ENCODE measurements at regions not wholly inside any gene's neighbourhood (a gene's known extent, or its start where the extent isn't known, plus 50 kb on each side); places are given as distances from the start of the nearest gene placed in this dataset.

- no peak for DNase-seq (ENCODE audit: low read depth in 2 of 2)
These were observed 526.9 kb downstream of the NPHP4 start for GRCh38 chr1:5465281-5465711.

DNA sequence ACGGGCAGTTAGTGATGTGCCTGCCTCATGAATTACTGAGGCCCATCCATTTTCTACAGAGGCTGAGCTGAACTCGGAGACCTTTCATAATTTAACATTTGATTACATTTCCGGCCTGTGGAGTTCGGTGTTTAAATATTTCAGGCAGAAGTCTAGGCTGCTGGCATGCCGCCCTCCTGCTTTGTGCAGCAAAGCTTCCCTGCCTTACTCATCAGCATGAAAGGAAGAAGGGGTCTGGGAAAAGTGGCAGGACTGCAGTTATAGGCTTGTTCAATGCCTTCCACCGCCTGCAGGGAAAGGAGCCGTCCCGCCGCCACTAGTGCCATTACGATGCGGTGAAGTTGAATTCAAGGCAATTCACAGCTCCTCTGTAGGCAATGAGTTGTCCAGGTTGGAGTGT, 527.9 kb downstream of the NPHP4 start:
- DNase-seq (ENCODE audit: low read depth in 2 of 2) = no peak

GRCh38 chr1:5460974-5461373, 531.3 kb downstream of the NPHP4 start:
- no peak for DNase-seq (ENCODE audit: low read depth in 2 of 2)

DNA sequence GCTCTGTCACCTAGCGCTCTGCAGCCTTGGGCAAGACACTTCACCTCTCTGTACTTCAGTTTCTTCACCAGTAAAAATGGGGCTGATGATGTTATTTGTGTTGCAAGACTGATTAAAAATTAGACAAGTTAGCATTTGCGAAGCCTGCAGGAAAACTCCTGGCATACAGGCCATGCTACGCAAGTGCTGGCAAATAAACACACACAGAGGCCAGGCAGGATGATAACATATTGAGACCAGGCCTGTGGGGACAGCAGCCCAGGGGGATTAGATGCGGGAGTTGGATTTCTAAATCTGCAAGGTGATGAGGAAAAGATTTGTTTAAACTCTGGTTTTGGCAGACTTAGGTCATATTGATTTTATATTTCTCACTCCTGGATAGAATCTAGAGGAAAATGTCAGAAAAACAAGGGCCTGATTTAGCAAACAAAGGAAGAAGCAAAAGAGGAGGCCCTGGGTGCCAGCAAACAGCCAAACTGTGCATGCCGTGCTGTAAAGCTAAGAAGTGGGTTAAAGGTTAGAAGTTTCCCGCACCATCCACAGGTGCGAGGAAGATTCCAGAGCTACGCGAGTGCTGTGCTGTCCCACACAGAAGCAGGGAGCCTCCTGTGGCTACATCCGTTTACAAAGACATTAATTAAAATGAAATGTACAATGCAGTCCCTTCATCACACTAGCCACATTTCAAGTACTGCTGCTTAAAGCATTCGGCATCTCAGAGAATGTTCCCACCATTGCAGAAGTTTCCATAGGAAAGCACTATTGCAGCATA, 532.2 kb downstream of the NPHP4 start:
- no peak for DNase-seq (ENCODE audit: low read depth in 2 of 2)

GRCh38 chr1:5458248-5458647, 534.0 kb downstream of the NPHP4 start:
- no peak for DNase-seq (ENCODE audit: low read depth in 2 of 2)

GRCh38 chr1:5456090-5456811, 536.0 kb downstream of the NPHP4 start:
- no peak for DNase-seq (ENCODE audit: low read depth in 2 of 2)

DNA sequence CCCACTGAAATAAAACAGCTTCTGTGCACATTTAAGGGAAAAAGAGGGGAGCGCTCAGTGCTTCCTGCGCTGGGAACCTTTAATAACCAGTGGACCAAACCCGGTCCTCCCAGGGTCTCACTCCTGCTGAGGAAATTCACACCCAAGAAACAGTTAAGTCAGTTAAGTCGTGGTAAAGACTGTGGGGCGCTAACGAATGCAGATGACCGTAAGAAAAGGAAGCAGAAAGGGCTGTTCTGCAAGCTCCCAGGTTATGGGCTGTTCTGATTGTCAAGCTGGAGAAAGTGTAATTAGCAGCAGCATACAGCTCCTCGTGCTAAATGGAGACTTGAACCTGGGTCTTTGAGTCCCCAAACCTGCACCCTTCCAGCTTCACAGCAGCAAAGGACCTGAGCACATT, 536.6 kb downstream of the NPHP4 start:
- no peak for DNase-seq (ENCODE audit: low read depth in 2 of 2)

- no peak for DNase-seq (ENCODE audit: low read depth in 2 of 2)
These were observed 537.2 kb downstream of the NPHP4 start for GRCh38 chr1:5455056-5455455.

DNA sequence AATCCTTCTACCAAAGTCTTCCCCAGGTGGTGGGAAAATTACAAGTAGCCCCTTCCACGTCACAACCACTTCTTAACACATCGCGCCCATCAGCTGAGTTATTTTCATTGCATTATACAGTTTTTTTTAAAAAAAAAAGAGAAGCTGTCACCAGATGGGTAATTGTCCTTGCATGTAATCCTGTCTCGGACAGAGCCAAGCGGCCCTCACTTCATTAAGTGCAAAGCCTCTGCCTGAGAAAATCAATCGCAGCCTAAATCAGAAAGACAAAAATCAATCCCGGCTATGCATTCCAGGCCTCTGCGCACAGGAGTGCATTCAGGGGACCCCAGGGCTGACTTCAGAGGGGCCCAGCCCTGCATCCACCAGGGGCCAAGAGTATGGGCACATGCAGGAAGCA, 538.9 kb downstream of the NPHP4 start:
- no peak for DNase-seq (ENCODE audit: low read depth in 2 of 2)

DNA sequence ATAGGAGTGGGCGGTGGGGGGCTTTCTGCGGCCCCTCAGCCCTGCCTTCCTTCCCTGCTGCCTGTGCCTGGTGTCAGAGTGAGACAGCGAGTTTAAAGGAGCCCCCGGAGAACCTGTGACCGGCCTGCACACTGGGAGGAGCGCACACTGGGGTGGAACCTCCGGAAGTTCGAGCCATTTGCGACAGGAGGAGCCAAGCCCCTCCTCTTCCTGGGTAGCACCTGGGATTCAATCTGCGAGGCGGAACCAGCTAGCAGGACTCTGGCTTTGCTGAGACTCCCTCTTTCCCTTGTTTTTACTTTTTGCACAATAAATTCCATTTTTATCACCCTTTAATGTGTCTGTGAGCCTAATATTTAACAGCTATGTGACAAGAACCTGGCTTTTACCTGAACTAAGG, 540.6 kb downstream of the NPHP4 start:
- DNase-seq (ENCODE audit: low read depth in 2 of 2) = no peak

GRCh38 chr1:5448486-5448885, 543.7 kb downstream of the NPHP4 start:
- no peak for DNase-seq (ENCODE audit: low read depth in 2 of 2)

GRCh38 chr1:5447503-5447960, 544.7 kb downstream of the NPHP4 start:
- no peak for DNase-seq (ENCODE audit: low read depth in 2 of 2)

- no peak for DNase-seq (ENCODE audit: low read depth in 2 of 2)
These were observed 547.8 kb downstream of the NPHP4 start for GRCh38 chr1:5444396-5444795.

GRCh38 chr1:5436808-5437207, 555.4 kb downstream of the NPHP4 start:
- DNase-seq (ENCODE audit: low read depth in 2 of 2) = no peak

DNA sequence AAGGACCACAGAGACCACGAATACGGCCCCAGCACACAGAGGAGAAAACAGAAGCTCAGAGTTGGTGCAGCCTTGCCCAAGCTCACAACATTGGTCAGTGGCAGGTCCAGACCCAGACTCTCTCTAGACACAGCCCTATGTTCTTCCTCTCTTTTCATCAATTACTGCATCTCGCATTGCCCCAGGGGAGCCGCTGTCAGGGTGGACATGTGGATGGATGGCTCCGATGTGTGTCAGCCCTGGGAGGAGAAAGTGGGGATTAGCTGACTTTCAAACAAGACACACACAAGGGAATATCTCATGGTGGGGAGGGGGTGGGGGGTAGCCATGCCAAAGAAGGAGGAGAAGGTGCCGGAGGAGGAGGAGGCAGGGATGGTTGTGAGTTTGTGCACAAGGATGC, 556.8 kb downstream of the NPHP4 start:
- DNase-seq (ENCODE audit: low read depth in 2 of 2) = no peak

- no peak for DNase-seq (ENCODE audit: low read depth in 2 of 2)
These were observed 559.8 kb downstream of the NPHP4 start for GRCh38 chr1:5432436-5432835.

DNA sequence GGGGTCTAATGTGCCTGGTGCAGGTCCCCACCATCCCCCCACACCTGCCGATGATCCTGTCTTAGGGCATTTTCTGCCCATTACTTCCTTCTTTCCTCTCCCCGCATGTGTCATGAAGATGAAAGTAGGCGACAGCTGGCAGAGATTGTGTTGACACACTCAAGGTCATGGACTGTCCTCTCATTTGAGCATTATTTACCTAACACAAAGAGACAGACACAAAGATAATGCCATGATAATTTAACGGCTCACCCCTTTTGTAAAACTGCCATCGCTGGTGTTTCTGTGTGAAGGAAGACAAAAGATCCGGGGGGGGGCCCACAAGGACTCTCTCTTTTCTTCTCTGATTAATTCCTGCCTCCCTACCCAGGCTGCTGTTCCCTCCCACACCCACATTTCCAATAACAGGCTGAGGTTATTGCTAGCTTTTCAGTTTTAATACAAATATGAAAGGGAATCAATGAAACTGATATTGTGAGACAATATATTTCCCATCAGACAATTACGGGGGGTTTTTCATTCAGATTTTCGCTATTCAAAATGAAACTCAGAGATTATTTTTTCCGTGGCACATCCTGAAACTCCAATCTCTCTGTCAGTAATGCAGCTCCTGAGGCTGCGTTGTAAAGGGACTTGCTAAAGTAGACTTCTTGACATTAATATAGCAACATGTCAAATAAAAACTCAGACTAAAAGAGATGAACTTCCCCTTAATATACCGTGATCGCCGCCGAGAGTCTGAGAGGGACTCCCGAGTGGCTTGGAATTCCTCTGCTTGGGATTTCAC, 561.1 kb downstream of the NPHP4 start:
- DNase-seq (ENCODE audit: low read depth in 2 of 2) = no peak

GRCh38 chr1:5430136-5430535, 562.1 kb downstream of the NPHP4 start:
- DNase-seq (ENCODE audit: low read depth in 2 of 2) = no peak

DNA sequence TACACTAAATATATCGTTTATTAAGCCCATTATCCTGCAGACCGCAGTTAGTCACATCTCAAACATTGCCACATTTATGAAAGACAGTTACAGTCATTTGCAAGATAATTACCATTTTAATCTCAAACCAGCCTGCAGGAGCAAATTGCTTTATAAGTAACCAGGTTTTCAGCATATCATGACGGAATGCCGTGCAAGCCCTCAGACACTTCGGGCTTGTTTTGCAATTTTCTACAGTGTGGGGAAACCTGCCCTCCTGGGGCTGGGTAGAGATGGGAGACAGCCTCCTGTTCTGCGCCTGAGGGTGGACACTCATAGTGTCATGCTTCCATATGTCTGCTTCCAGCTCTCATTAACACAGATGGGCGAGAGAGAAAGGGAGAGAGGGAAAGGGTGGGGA, 563.9 kb downstream of the NPHP4 start:
- no peak for DNase-seq (ENCODE audit: low read depth in 2 of 2)

GRCh38 chr1:5427026-5427613, 565.1 kb downstream of the NPHP4 start:
- DNase-seq (ENCODE audit: low read depth in 2 of 2) = no peak

GRCh38 chr1:5424802-5425703, 567.2 kb downstream of the NPHP4 start:
- no peak for DNase-seq (ENCODE audit: low read depth in 2 of 2)
